ENCODE measurements at regions not wholly inside any gene's neighbourhood (a gene's known extent, or its start where the extent isn't known, plus 50 kb on each side); places are given as distances from the start of the nearest gene placed in this dataset.

- DNase-seq (ENCODE audit: extremely low spot score) = no peak
- POLR2A ChIA-PET = no interaction called here
- TF ChIP-seq LEF1 (IDR thresholded peaks at IDR 0.05; ENCODE audit: borderline replicate concordance) (no peak), NFRKB (IDR thresholded peaks at IDR 0.05) (no peak), BHLHE40 (IDR thresholded peaks at IDR 0.05; ENCODE audit: borderline replicate concordance) (no peak), FOXM1 (IDR thresholded peaks at IDR 0.05; ENCODE audit: borderline replicate concordance) (no peak), ARNT (IDR thresholded peaks at IDR 0.05) (no peak), FOXK2 (IDR thresholded peaks at IDR 0.05) (no peak)
- CTCF ChIA-PET = no interaction called here
These were observed 476.9 kb downstream of the XIRP2 start for GRCh38 chr2:167365216-167365615.

GRCh38 chr2:167361426-167361825, 473.1 kb downstream of the XIRP2 start:
- DNase-seq (ENCODE audit: extremely low spot score) = no peak
- CTCF ChIA-PET = no interaction called here
- TF ChIP-seq NFRKB (IDR thresholded peaks at IDR 0.05) = no peak
- no peak for TF ChIP-seq FOXM1 (IDR thresholded peaks at IDR 0.05; ENCODE audit: borderline replicate concordance)
- no peak for TF ChIP-seq FOXK2 (IDR thresholded peaks at IDR 0.05)
- no peak for TF ChIP-seq L3MBTL2 (conservative IDR thresholded peaks at IDR 0.05)
- TF ChIP-seq FOXA1 (IDR thresholded peaks at IDR 0.05) = no peak
- POLR2A ChIA-PET = no interaction called here

- POLR2A ChIA-PET = no interaction called here
- TF ChIP-seq PKNOX1 (IDR thresholded peaks at IDR 0.05) (no peak), HDGF (IDR thresholded peaks at IDR 0.05; ENCODE audit: borderline replicate concordance) (no peak), BHLHE40 (IDR thresholded peaks at IDR 0.05; ENCODE audit: borderline replicate concordance) (no peak), L3MBTL2 (conservative IDR thresholded peaks at IDR 0.05) (no peak), FOXA1 (IDR thresholded peaks at IDR 0.05) (no peak), SUZ12 (IDR thresholded peaks at IDR 0.05) (no peak), SP1 (IDR thresholded peaks at IDR 0.05) (no peak), ELF4 (IDR thresholded peaks at IDR 0.05) (no peak), LEF1 (IDR thresholded peaks at IDR 0.05; ENCODE audit: borderline replicate concordance) (no peak), NFRKB (IDR thresholded peaks at IDR 0.05) (no peak), FOXK2 (IDR thresholded peaks at IDR 0.05) (no peak), ARNT (IDR thresholded peaks at IDR 0.05) (no peak)
- no peak for DNase-seq (ENCODE audit: extremely low spot score)
These were observed 467.5 kb downstream of the XIRP2 start for GRCh38 chr2:167355821-167356220.

GRCh38 chr2:167353605-167354280, 465.5 kb downstream of the XIRP2 start:
- no peak for TF ChIP-seq FOXK2 (IDR thresholded peaks at IDR 0.05)
- TF ChIP-seq SP1 (IDR thresholded peaks at IDR 0.05) = no peak
- TF ChIP-seq PKNOX1 (IDR thresholded peaks at IDR 0.05) = no peak
- TF ChIP-seq ARNT (IDR thresholded peaks at IDR 0.05) = no peak
- TF ChIP-seq L3MBTL2 (conservative IDR thresholded peaks at IDR 0.05) = no peak
- no peak for TF ChIP-seq CTBP1 (IDR thresholded peaks at IDR 0.05; ENCODE audit: borderline replicate concordance)
- TF ChIP-seq NFRKB (IDR thresholded peaks at IDR 0.05) = no peak
- no peak for TF ChIP-seq SUZ12 (IDR thresholded peaks at IDR 0.05)
- TF ChIP-seq TARDBP (IDR thresholded peaks at IDR 0.05) = no peak
- no peak for TF ChIP-seq ELF4 (IDR thresholded peaks at IDR 0.05)
- ChIA-PET CTCF (no interaction called here), POLR2A (no interaction called here)
- no peak for DNase-seq (ENCODE audit: extremely low spot score)

More at GRCh38 chr2:167355821-167356220, 467.5 kb downstream of the XIRP2 start:
- CTCF ChIA-PET = no interaction called here

- TF ChIP-seq ARNT (IDR thresholded peaks at IDR 0.05) = no peak
- no peak for TF ChIP-seq HDGF (IDR thresholded peaks at IDR 0.05; ENCODE audit: borderline replicate concordance)
- TF ChIP-seq CTBP1 (IDR thresholded peaks at IDR 0.05; ENCODE audit: borderline replicate concordance) = no peak
- TF ChIP-seq SP1 (IDR thresholded peaks at IDR 0.05) = no peak
- no peak for TF ChIP-seq FOXA1 (IDR thresholded peaks at IDR 0.05)
- TF ChIP-seq FOXM1 (IDR thresholded peaks at IDR 0.05; ENCODE audit: borderline replicate concordance) = no peak
- no peak for TF ChIP-seq L3MBTL2 (conservative IDR thresholded peaks at IDR 0.05)
- TF ChIP-seq NFRKB (IDR thresholded peaks at IDR 0.05) = no peak
- TF ChIP-seq PKNOX1 (IDR thresholded peaks at IDR 0.05) = no peak
- no peak for TF ChIP-seq BHLHE40 (IDR thresholded peaks at IDR 0.05; ENCODE audit: borderline replicate concordance)
- TF ChIP-seq LEF1 (IDR thresholded peaks at IDR 0.05; ENCODE audit: borderline replicate concordance) = no peak
- no peak for TF ChIP-seq ELF4 (IDR thresholded peaks at IDR 0.05)
- TF ChIP-seq FOXK2 (IDR thresholded peaks at IDR 0.05) = no peak
- no peak for TF ChIP-seq ZNF384 (IDR thresholded peaks at IDR 0.05)
- TF ChIP-seq TARDBP (IDR thresholded peaks at IDR 0.05) = no peak
- TF ChIP-seq SUZ12 (IDR thresholded peaks at IDR 0.05) = no peak
- no peak for DNase-seq (ENCODE audit: extremely low spot score)
- CTCF ChIA-PET = no interaction called here
- POLR2A ChIA-PET = no interaction called here
These were observed 457.3 kb downstream of the XIRP2 start for GRCh38 chr2:167345559-167345958.

- ChIA-PET POLR2A (no interaction called here), CTCF (no interaction called here)
- DNase-seq (ENCODE audit: extremely low spot score) = no peak
- TF ChIP-seq TARDBP (IDR thresholded peaks at IDR 0.05) (no peak), BHLHE40 (IDR thresholded peaks at IDR 0.05; ENCODE audit: borderline replicate concordance) (no peak), FOXK2 (IDR thresholded peaks at IDR 0.05) (no peak)
These were observed 454.5 kb downstream of the XIRP2 start for GRCh38 chr2:167342769-167343168.

- TF ChIP-seq FOXM1 (IDR thresholded peaks at IDR 0.05; ENCODE audit: borderline replicate concordance) = no peak
- TF ChIP-seq L3MBTL2 (conservative IDR thresholded peaks at IDR 0.05) = no peak
- no peak for TF ChIP-seq ZNF384 (IDR thresholded peaks at IDR 0.05)
- no peak for TF ChIP-seq HDGF (IDR thresholded peaks at IDR 0.05; ENCODE audit: borderline replicate concordance)
- no peak for TF ChIP-seq NFRKB (IDR thresholded peaks at IDR 0.05)
- no peak for TF ChIP-seq SUZ12 (IDR thresholded peaks at IDR 0.05)
- TF ChIP-seq FOXK2 (IDR thresholded peaks at IDR 0.05) = no peak
- TF ChIP-seq TARDBP (IDR thresholded peaks at IDR 0.05) = no peak
- no peak for DNase-seq (ENCODE audit: extremely low spot score)
- POLR2A ChIA-PET = no interaction called here
- CTCF ChIA-PET = no interaction called here
These were observed 452.0 kb downstream of the XIRP2 start for GRCh38 chr2:167340322-167340721.
